GM12878 (cell line): ENCODE measurements at regions not wholly inside any gene's neighbourhood (a gene's known extent, or its start where the extent isn't known, plus 50 kb on each side); places are given as distances from the start of the nearest gene placed in this dataset.

Experiments used
- ATAC-seq: fragments of 200-7000 bp; cut with Tn5 transposase; 3 replicates; pipeline ENCODE4 v1.9.1; 2020; ENCODE audit warnings: mild to moderate bottlenecking, moderate library complexity
- BruUV-seq: library from RNA; stranded (reverse); fragments of 400-500 nt; replicated peaks from 2 replicates; lab custom pipeline; 2021; lab: Mats Ljungman, UMichigan
- CTCF ChIA-PET: fragments of 300-600 bp; sonication (Branson Sonifier 250); formaldehyde crosslinking; extraction: SDS; loops from one replicate; lab custom pipeline; 2021; ENCODE audit warnings: inconsistent platforms; lab: Yijun Ruan, JAX
- POLR2A ChIA-PET: fragments of 350-600 bp; formaldehyde crosslinking; extraction: SDS; loops from one replicate; lab custom pipeline; 2021; ENCODE audit warnings: inconsistent platforms; lab: Charles Lee
- RAD21 ChIA-PET: fragments of 300-600 bp; sonication (Branson Sonifier 250); formaldehyde crosslinking; loops from one replicate; lab custom pipeline; 2023; ENCODE audit warnings: antibody characterized with exemption; ENCODE audit not compliant: unreplicated experiment; lab: Charles Lee
- SMC1A ChIA-PET: fragments of 300-600 bp; sonication (Branson Sonifier 250); formaldehyde crosslinking; loops from one replicate; lab custom pipeline; 2023; ENCODE audit not compliant: unreplicated experiment, uncharacterized antibody; lab: Charles Lee
- DNase-seq: peaks from one replicate; pipeline ENCODE4 v3.0.0-alpha.2; 2011; ENCODE audit warnings: low read depth, low spot score
- FAIRE-seq: peaks from 3 replicates; lab custom pipeline; 2011; peaks lifted over from hg19 to GRCh38; lab: Jason Lieb, UNC
- H2AFZ ChIP-seq: 2 replicates; pipeline ENCODE4 v1.6.0; 2011; ENCODE audit warnings: low read depth, low read length, control low read depth; ENCODE audit not compliant: control insufficient read depth
- H3K27ac ChIP-seq: 2 replicates; pipeline ENCODE4 v1.5.1; 2011; ENCODE audit warnings: control low read depth; ENCODE audit not compliant: control insufficient read depth, insufficient read depth
- H3K27me3 ChIP-seq, 2 experiments: replicated peaks in 1 of 2; 2 replicates each; pipeline versions ENCODE4 v1.6.0 to v1.6.1; 2011; ENCODE audit warnings: low read length in 1 of 2; ENCODE audit not compliant: control insufficient read depth in 2 of 2, insufficient read depth in 2 of 2
- H3K36me3 ChIP-seq, 2 experiments: 2 replicates each; pipeline ENCODE4 v1.5.1; 2011; ENCODE audit warnings: low read length in 1 of 2; ENCODE audit not compliant: control insufficient read depth in 2 of 2, insufficient read depth in 2 of 2
- H3K4me1 ChIP-seq: 2 replicates; pipeline ENCODE4 v1.6.1; 2011; ENCODE audit warnings: mild to moderate bottlenecking, low read length, moderate library complexity, mixed read lengths; ENCODE audit not compliant: control insufficient read depth, insufficient read depth
- H3K4me2 ChIP-seq: 2 replicates; pipeline ENCODE4 v1.6.0; 2011; ENCODE audit warnings: control low read depth; ENCODE audit not compliant: control insufficient read depth, insufficient read depth
- H3K4me3 ChIP-seq: fragments of 200-600 bp; sonication (generic); 2 replicates; pipeline ENCODE4 v1.5.1; 2016
- H3K79me2 ChIP-seq: 2 replicates; pipeline ENCODE4 v1.6.0; 2011; ENCODE audit warnings: low read length; ENCODE audit not compliant: control insufficient read depth, insufficient read depth
- H3K9ac ChIP-seq: 2 replicates; pipeline ENCODE4 v1.8.0; 2011; ENCODE audit warnings: low read length, control low read depth, mixed read lengths; ENCODE audit not compliant: control insufficient read depth, insufficient read depth
- H3K9me3 ChIP-seq: replicated peaks from 3 replicates; pipeline ENCODE4 v1.5.1; 2011; ENCODE audit warnings: mild to moderate bottlenecking, low read length; ENCODE audit not compliant: control insufficient read depth, insufficient read depth
- H4K20me1 ChIP-seq: 2 replicates; pipeline ENCODE4 v1.6.0; 2011; ENCODE audit not compliant: control insufficient read depth, insufficient read depth
- CBX3 ChIP-seq: fragments of 200-600 bp; sonication (generic); IDR thresholded peaks from 2 replicates; pipeline ENCODE4 v1.6.1; 2016; ENCODE audit warnings: low read depth, borderline replicate concordance
- EED ChIP-seq: sonication (generic); IDR thresholded peaks from 2 replicates; pipeline ENCODE4 v1.6.1; 2016; ENCODE audit warnings: antibody characterized with exemption, low read depth
- LARP7 ChIP-seq: fragments of 450-650 bp; IDR thresholded peaks from 2 replicates; pipeline ENCODE4 v1.6.1; 2017; ENCODE audit warnings: mild to moderate bottlenecking
- NFYA ChIP-seq: IDR thresholded peaks from 2 replicates; pipeline ENCODE4 v1.6.1; 2011; ENCODE audit warnings: low read depth, mild to moderate bottlenecking, low read length, improper control_type of control experiment, borderline replicate concordance
- SRF ChIP-seq, 2 experiments: IDR thresholded peaks; 2 replicates each; pipeline ENCODE4 v1.6.1; 2011; ENCODE audit warnings: low read depth in 2 of 2, low read length in 2 of 2, mild to moderate bottlenecking in 1 of 2, moderate library complexity in 1 of 2
- STAT3 ChIP-seq: IDR thresholded peaks from 2 replicates; pipeline ENCODE4 v1.6.1; 2011; ENCODE audit warnings: low read depth, low read length, improper control_type of control experiment
- ZNF274 ChIP-seq: IDR thresholded peaks from one replicate; pipeline ENCODE4 v1.8.0; 2011; ENCODE audit not compliant: insufficient read length, insufficient read depth
- WGBS: methylation state at CpG from one replicate; pipeline ENCODE4 v1.1.6; 2016; ENCODE audit warnings: low lambda C conversion rate; ENCODE audit not compliant: insufficient replicate concordance, insufficient coverage; ENCODE audit errors: missing lambda C conversion rate; 5-methylcytosine and 5-hydroxymethylcytosine counted together
- in situ Hi-C: fragments of 300-500 bp; cut with MboI; formaldehyde crosslinking; loops from 9 replicates; pipeline ENCODE4 v1.14.3; 2018; ENCODE audit warnings: mixed read lengths
- intact Hi-C: fragments of 100-400 bp; cut with micrococcal nuclease; formaldehyde crosslinking; loops from one replicate; pipeline ENCODE4 v1.14.2; 2022; ENCODE audit not compliant: unreplicated experiment
- TF ChIP-seq, protein P1 (sequence below): fragments of 450-650 bp; IDR thresholded peaks from 2 replicates; pipeline ENCODE4 v1.6.1; 2017; ENCODE audit warnings: borderline replicate concordance
- TF ChIP-seq, protein P2 (sequence below): IDR thresholded peaks from 2 replicates; pipeline ENCODE4 v1.6.1; 2012; ENCODE audit warnings: low read depth, low read length, improper control_type of control experiment
- TF ChIP-seq, protein P3 (sequence below): IDR thresholded peaks from 2 replicates; pipeline ENCODE4 v1.6.1; 2012; ENCODE audit warnings: low read depth, low read length, improper control_type of control experiment

DNA sequence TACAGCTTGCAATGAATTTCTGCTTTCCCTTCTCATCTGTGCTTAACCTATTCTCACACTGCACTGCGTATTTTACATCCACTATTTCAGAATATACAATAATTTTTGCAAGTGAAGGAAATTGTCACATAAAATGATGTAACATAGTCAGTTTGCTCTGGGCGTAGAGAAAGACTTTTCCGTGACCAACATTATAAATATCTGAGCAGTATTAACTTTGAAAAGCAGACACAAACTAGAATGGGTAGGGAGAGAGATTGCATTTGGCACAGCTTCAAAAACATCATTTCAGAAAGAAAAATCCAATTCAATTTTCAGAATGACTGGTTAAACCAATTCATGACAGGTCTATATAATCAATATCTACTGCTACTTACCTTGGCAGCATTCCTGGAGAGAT, 352.5 kb upstream of the MIR17HG start:
- Histone ChIP-seq H3K4me3 (no peak overlapping the region), H3K27ac (no peak overlapping the region), H3K27me3 (no peaks in the 10 kb centered on the region), H3K36me3 (no peaks in the 10 kb centered on the region), H3K4me2 (no peak overlapping the region), H3K9ac (no peak overlapping the region), H3K9me3 (no peaks in the 10 kb centered on the region), H2AFZ (no peak overlapping the region), H3K4me1 (no peaks in the 10 kb centered on the region), H4K20me1 (no peaks in the 10 kb centered on the region), H3K79me2 (no peaks in the 10 kb centered on the region)
- ChIA-PET CTCF (no interaction called here), SMC1A (interaction anchor here (1.4 kb wide), 1 partner anchor 21 kb away, joined by 3 read pairs; no protein-coding TSS in a partner anchor), POLR2A (no interaction called here), RAD21 (no interaction called here)
- BruUV-seq: no TSS peak
- ATAC-seq (no peak), FAIRE-seq (no peak), DNase-seq (no peak)
- WGBS: 10% methylated on average over 3 of the region's 3 CpGs
- in situ Hi-C loops (no loop called here), intact Hi-C loops (no loop called here)
- TF ChIP-seq CBX3 (no peak), SRF (IDR thresholded peaks at IDR 0.05; ENCODE audit: low read depth in 2 of 2, low read length in 2 of 2) (no peak), NFYA (no peak), LARP7 (no peak), EED (no peak), STAT3 (no peak), ZNF274 (no peak)
- TF ChIP-seq, protein P1, sequence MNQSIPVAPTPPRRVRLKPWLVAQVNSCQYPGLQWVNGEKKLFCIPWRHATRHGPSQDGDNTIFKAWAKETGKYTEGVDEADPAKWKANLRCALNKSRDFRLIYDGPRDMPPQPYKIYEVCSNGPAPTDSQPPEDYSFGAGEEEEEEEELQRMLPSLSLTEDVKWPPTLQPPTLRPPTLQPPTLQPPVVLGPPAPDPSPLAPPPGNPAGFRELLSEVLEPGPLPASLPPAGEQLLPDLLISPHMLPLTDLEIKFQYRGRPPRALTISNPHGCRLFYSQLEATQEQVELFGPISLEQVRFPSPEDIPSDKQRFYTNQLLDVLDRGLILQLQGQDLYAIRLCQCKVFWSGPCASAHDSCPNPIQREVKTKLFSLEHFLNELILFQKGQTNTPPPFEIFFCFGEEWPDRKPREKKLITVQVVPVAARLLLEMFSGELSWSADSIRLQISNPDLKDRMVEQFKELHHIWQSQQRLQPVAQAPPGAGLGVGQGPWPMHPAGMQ: no peak
- TF ChIP-seq, protein P2, sequence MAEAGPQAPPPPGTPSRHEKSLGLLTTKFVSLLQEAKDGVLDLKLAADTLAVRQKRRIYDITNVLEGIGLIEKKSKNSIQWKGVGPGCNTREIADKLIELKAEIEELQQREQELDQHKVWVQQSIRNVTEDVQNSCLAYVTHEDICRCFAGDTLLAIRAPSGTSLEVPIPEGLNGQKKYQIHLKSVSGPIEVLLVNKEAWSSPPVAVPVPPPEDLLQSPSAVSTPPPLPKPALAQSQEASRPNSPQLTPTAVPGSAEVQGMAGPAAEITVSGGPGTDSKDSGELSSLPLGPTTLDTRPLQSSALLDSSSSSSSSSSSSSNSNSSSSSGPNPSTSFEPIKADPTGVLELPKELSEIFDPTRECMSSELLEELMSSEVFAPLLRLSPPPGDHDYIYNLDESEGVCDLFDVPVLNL: no peak
- TF ChIP-seq, protein P3, sequence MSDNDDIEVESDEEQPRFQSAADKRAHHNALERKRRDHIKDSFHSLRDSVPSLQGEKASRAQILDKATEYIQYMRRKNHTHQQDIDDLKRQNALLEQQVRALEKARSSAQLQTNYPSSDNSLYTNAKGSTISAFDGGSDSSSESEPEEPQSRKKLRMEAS: no peak
